Right lobe of liver (tissue), 4 donors: ENCODE measurements at regions not wholly inside any gene's neighbourhood (a gene's known extent, or its start where the extent isn't known, plus 50 kb on each side); places are given as distances from the start of the nearest gene placed in this dataset.

Source experiments
- CTCF ChIP-seq, 4 donors: fragments of 200-600 bp in 3 of 4; fragments of 450-650 bp in 1 of 4; IDR thresholded peaks; one replicate each; pipeline versions ENCODE4 v1.5.1 to v1.8.0; 2016 to 2022; ENCODE audit warnings: antibody characterized with exemption in 4 of 4, mild to moderate bottlenecking in 2 of 4
- POLR2A ChIP-seq: fragments of 450-650 bp; IDR thresholded peaks from one replicate; pipeline ENCODE4 v1.6.1; 2017; ENCODE audit warnings: antibody characterized with exemption, mild to moderate bottlenecking
- donor health status: DM: no; HTN: no; CAD: no.
- donor health status: DM: no; HTN: no; CAD: no.
- donor health status: DM: no; HTN: yes; CAD: no.

GRCh38 chrX:109795682-109796081, 62.6 kb upstream of the ACSL4 start:
- TF ChIP-seq CTCF (IDR thresholded peaks at IDR 0.05) (no peak), POLR2A (no peak)
